HEK293 (cell line): ENCODE measurements at regions not wholly inside any gene's neighbourhood (a gene's known extent, or its start where the extent isn't known, plus 50 kb on each side); places are given as distances from the start of the nearest gene placed in this dataset.

ENCODE experiments used
- CTCF ChIA-PET: fragments of 350-600 bp; formaldehyde crosslinking; extraction: SDS; loops from one replicate; lab custom pipeline; 2021; ENCODE audit warnings: antibody characterized with exemption; lab: Yijun Ruan, JAX
- POLR2A ChIA-PET: fragments of 300-600 bp; formaldehyde crosslinking; extraction: SDS; loops from one replicate; lab custom pipeline; 2020; ENCODE audit warnings: antibody characterized with exemption, inconsistent platforms; lab: Yijun Ruan, JAX
- H3K27ac ChIP-seq: fragments of 200-500 bp; sonication (Bioruptor generic); 2 replicates; pipeline ENCODE4 v1.5.1; 2014; ENCODE audit warnings: low read depth, low read length, control low read depth, inconsistent platforms; ENCODE audit errors: extremely low read depth
- H3K36me3 ChIP-seq, 2 experiments: fragments of 200-500 bp in 1 of 2; sonication (Bioruptor generic) in 1 of 2; 1 replicate in 1 of 2; 2 replicates in 1 of 2; pipeline ENCODE4 v1.5.1; 2014 to 2017; ENCODE audit warnings: inconsistent platforms in 2 of 2, low read length in 2 of 2; ENCODE audit not compliant: control insufficient read depth in 2 of 2, insufficient read depth in 1 of 2
- H3K4me1 ChIP-seq: fragments of 200-500 bp; sonication (Bioruptor generic); 2 replicates; pipeline ENCODE4 v1.5.1; 2014; ENCODE audit warnings: mild to moderate bottlenecking, low read length, inconsistent platforms; ENCODE audit not compliant: control insufficient read depth, insufficient read depth
- H3K4me3 ChIP-seq: 2 replicates; pipeline ENCODE4 v1.5.1; 2011; ENCODE audit warnings: low read depth, mild to moderate bottlenecking, control low read depth, low read length, moderate library complexity
- H3K9me3 ChIP-seq: fragments of 200-500 bp; sonication (Bioruptor generic); 2 replicates; pipeline ENCODE4 v1.5.1; 2014; ENCODE audit warnings: low read depth, low read length, inconsistent platforms; ENCODE audit not compliant: control insufficient read depth, insufficient read depth
- TCF7L2 ChIP-seq: IDR thresholded peaks from 2 replicates; pipeline ENCODE4 v1.6.1; 2011; ENCODE audit warnings: low read depth, mild to moderate bottlenecking, inconsistent platforms, low read length, moderate library complexity, borderline replicate concordance
- ZNF133 ChIP-seq: fragments of 450-650 bp; formaldehyde crosslinking; IDR thresholded peaks from 2 replicates; pipeline ENCODE4 v1.5.1; 2016; ENCODE audit warnings: missing biosample characterization, missing genetic modification characterization
- ZNF16 ChIP-seq: fragments of 450-650 bp; formaldehyde crosslinking; IDR thresholded peaks from 2 replicates; pipeline ENCODE4 v1.5.1; 2016; ENCODE audit warnings: low read depth, missing biosample characterization, missing genetic modification characterization
- ZNF19 ChIP-seq: fragments of 450-650 bp; formaldehyde crosslinking; IDR thresholded peaks from 2 replicates; pipeline ENCODE4; 2016; ENCODE audit warnings: missing biosample characterization, missing genetic modification characterization, low read depth
- ZNF214 ChIP-seq: fragments of 450-650 bp; formaldehyde crosslinking; IDR thresholded peaks from 2 replicates; pipeline ENCODE4 v1.5.1; 2017; ENCODE audit warnings: missing biosample characterization, mild to moderate bottlenecking, missing genetic modification characterization, borderline replicate concordance
- ZNF239 ChIP-seq: fragments of 450-650 bp; formaldehyde crosslinking; IDR thresholded peaks from 2 replicates; pipeline ENCODE4 v1.5.1; 2016; ENCODE audit warnings: missing biosample characterization, missing genetic modification characterization
- ZNF366 ChIP-seq: fragments of 450-650 bp; formaldehyde crosslinking; conservative IDR thresholded peaks from 2 replicates; pipeline ENCODE4 v1.5.1; 2016; ENCODE audit warnings: missing biosample characterization, missing genetic modification characterization
- ZNF423 ChIP-seq: fragments of 450-650 bp; formaldehyde crosslinking; IDR thresholded peaks from 2 replicates; pipeline ENCODE4 v1.5.1; 2016; ENCODE audit warnings: missing biosample characterization, missing genetic modification characterization
- ZNF426 ChIP-seq: fragments of 450-650 bp; formaldehyde crosslinking; IDR thresholded peaks from 2 replicates; pipeline ENCODE4 v1.5.1; 2017; ENCODE audit warnings: missing biosample characterization, missing genetic modification characterization, mild to moderate bottlenecking, inconsistent platforms, moderate library complexity
- ZNF654 ChIP-seq: fragments of 450-650 bp; formaldehyde crosslinking; IDR thresholded peaks from 2 replicates; pipeline ENCODE4 v1.5.1; 2016; ENCODE audit warnings: low read depth, missing biosample characterization, missing genetic modification characterization
- TF ChIP-seq, protein P1 (sequence below): fragments of 450-650 bp; formaldehyde crosslinking; IDR thresholded peaks from 2 replicates; pipeline ENCODE4 v1.5.1; 2016; ENCODE audit warnings: missing biosample characterization, missing genetic modification characterization
- TF ChIP-seq, protein P2 (sequence below): fragments of 450-650 bp; formaldehyde crosslinking; IDR thresholded peaks from 2 replicates; pipeline ENCODE4 v1.5.1; 2016; ENCODE audit warnings: missing biosample characterization, missing genetic modification characterization, borderline replicate concordance
- TF ChIP-seq, protein P3 (sequence below): fragments of 450-650 bp; formaldehyde crosslinking; IDR thresholded peaks from 2 replicates; pipeline ENCODE4 v1.5.1; 2016; ENCODE audit warnings: missing biosample characterization, missing genetic modification characterization
- TF ChIP-seq, protein P4 (sequence below): fragments of 450-650 bp; formaldehyde crosslinking; IDR thresholded peaks from 2 replicates; pipeline ENCODE4 v1.5.1; 2016; ENCODE audit warnings: missing biosample characterization, missing genetic modification characterization
- TF ChIP-seq, protein P5 (sequence below): fragments of 450-650 bp; formaldehyde crosslinking; IDR thresholded peaks from 2 replicates; pipeline ENCODE4 v1.5.1; 2016; ENCODE audit warnings: missing biosample characterization, missing genetic modification characterization, low read depth

DNA sequence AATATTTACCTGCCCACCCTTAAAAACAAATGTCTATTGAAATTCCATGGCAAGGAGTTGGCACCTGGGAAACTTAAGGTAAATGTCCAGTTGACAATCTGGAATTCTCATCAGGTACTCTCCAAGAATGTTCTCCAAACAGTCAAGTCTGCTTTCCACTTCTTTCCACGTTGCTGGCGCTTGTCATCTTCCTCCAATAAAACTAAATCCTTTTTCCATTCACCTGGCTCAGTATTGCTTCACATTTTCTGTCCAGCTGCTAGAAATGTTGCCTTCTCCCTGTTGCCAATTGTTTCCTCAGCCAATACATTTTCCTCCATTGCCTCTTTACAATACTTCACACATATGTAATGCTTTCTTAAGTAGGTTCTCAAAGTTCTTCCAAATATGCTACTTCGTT is 1288.1 kb upstream of the MAP3K7 start:
- CTCF ChIA-PET = no interaction called here
- TF ChIP-seq ZNF239 (tag by site-specific recombination) (no peak), ZNF426 (tag by site-specific recombination) (no peak), ZNF19 (no peak), ZNF654 (tag by site-specific recombination) (no peak), ZNF214 (tag by site-specific recombination) (no peak)
- TF ChIP-seq, protein P1, sequence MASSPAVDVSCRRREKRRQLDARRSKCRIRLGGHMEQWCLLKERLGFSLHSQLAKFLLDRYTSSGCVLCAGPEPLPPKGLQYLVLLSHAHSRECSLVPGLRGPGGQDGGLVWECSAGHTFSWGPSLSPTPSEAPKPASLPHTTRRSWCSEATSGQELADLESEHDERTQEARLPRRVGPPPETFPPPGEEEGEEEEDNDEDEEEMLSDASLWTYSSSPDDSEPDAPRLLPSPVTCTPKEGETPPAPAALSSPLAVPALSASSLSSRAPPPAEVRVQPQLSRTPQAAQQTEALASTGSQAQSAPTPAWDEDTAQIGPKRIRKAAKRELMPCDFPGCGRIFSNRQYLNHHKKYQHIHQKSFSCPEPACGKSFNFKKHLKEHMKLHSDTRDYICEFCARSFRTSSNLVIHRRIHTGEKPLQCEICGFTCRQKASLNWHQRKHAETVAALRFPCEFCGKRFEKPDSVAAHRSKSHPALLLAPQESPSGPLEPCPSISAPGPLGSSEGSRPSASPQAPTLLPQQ (tag by site-specific recombination) = no peak
- TF ChIP-seq, protein P2, sequence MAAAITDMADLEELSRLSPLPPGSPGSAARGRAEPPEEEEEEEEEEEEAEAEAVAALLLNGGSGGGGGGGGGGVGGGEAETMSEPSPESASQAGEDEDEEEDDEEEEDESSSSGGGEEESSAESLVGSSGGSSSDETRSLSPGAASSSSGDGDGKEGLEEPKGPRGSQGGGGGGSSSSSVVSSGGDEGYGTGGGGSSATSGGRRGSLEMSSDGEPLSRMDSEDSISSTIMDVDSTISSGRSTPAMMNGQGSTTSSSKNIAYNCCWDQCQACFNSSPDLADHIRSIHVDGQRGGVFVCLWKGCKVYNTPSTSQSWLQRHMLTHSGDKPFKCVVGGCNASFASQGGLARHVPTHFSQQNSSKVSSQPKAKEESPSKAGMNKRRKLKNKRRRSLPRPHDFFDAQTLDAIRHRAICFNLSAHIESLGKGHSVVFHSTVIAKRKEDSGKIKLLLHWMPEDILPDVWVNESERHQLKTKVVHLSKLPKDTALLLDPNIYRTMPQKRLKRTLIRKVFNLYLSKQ (tag by site-specific recombination) = no peak

DNA sequence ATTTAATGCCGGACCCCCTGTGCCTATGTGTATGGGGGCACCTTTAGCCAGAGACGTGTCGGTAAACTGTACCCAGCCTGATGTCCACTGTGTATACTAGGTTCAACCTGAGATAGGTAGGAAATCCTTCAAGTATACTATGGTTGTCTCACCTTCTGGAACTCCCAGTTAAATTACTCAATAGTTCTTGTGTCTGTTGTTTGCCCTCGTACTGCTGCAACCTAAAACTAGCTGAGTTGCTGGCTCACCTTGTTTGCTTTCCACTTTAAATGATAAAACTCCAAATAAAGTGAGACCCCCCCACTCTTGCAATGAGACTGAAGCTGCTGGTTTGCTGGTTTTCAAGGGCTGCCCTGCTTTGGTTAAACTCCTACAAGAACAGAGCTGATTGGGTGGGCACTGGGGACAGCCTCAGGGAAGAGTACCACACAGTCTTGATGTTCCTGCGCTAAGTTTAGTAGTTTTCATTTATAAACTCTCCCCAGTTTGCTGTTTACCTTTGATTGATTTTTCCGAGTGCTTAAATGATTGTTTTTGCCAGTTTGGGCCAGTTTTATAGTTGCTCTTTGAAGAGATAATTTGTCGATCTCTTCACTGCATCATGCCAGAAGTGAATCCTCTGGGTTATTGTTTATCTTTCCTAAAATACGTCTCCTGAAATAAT is 1281.8 kb upstream of the MAP3K7 start:
- no peak for TF ChIP-seq ZNF16 (tag by site-specific recombination)
- TF ChIP-seq, protein P3, sequence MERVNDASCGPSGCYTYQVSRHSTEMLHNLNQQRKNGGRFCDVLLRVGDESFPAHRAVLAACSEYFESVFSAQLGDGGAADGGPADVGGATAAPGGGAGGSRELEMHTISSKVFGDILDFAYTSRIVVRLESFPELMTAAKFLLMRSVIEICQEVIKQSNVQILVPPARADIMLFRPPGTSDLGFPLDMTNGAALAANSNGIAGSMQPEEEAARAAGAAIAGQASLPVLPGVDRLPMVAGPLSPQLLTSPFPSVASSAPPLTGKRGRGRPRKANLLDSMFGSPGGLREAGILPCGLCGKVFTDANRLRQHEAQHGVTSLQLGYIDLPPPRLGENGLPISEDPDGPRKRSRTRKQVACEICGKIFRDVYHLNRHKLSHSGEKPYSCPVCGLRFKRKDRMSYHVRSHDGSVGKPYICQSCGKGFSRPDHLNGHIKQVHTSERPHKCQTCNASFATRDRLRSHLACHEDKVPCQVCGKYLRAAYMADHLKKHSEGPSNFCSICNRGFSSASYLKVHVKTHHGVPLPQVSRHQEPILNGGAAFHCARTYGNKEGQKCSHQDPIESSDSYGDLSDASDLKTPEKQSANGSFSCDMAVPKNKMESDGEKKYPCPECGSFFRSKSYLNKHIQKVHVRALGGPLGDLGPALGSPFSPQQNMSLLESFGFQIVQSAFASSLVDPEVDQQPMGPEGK = no peak
- no peak for TF ChIP-seq ZNF423 (tag by site-specific recombination)
- TF ChIP-seq ZNF133 (tag by site-specific recombination) = no peak
- TF ChIP-seq, protein P4, sequence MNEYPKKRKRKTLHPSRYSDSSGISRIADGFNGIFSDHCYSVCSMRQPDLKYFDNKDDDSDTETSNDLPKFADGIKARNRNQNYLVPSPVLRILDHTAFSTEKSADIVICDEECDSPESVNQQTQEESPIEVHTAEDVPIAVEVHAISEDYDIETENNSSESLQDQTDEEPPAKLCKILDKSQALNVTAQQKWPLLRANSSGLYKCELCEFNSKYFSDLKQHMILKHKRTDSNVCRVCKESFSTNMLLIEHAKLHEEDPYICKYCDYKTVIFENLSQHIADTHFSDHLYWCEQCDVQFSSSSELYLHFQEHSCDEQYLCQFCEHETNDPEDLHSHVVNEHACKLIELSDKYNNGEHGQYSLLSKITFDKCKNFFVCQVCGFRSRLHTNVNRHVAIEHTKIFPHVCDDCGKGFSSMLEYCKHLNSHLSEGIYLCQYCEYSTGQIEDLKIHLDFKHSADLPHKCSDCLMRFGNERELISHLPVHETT = no peak
- no peak for TF ChIP-seq TCF7L2
- TF ChIP-seq, protein P5, sequence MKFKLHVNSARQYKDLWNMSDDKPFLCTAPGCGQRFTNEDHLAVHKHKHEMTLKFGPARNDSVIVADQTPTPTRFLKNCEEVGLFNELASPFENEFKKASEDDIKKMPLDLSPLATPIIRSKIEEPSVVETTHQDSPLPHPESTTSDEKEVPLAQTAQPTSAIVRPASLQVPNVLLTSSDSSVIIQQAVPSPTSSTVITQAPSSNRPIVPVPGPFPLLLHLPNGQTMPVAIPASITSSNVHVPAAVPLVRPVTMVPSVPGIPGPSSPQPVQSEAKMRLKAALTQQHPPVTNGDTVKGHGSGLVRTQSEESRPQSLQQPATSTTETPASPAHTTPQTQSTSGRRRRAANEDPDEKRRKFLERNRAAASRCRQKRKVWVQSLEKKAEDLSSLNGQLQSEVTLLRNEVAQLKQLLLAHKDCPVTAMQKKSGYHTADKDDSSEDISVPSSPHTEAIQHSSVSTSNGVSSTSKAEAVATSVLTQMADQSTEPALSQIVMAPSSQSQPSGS (tag by site-specific recombination) = no peak
- TF ChIP-seq ZNF366 = no peak
- no peaks in the 10 kb centered on the region for H3K4me1 ChIP-seq
- H3K9me3 ChIP-seq = no peaks in the 10 kb centered on the region
- CTCF ChIA-PET = no interaction called here
- no peak overlapping the region for H3K4me3 ChIP-seq
- H3K36me3 ChIP-seq = no peaks in the 10 kb centered on the region
- H3K27ac ChIP-seq = no peak overlapping the region
- POLR2A ChIA-PET = no interaction called here

More for the DNA sequence above, 1288.1 kb upstream of the MAP3K7 start:
- H3K4me3 ChIP-seq = no peak overlapping the region
- no peaks in the 10 kb centered on the region for H3K36me3 ChIP-seq
- no peaks in the 10 kb centered on the region for H3K9me3 ChIP-seq
- no peak overlapping the region for H3K27ac ChIP-seq
- no peaks in the 10 kb centered on the region for H3K4me1 ChIP-seq
- POLR2A ChIA-PET = no interaction called here
